GM12878 (cell line): ENCODE measurements at regions not wholly inside any gene's neighbourhood (a gene's known extent, or its start where the extent isn't known, plus 50 kb on each side); places are given as distances from the start of the nearest gene placed in this dataset.

Experiments
- ATAC-seq: fragments of 200-7000 bp; cut with Tn5 transposase; 3 replicates; pipeline ENCODE4 v1.9.1; 2020; ENCODE audit warnings: mild to moderate bottlenecking, moderate library complexity
- BruUV-seq: library from RNA; stranded (reverse); fragments of 400-500 nt; replicated peaks from 2 replicates; lab custom pipeline; 2021; lab: Mats Ljungman, UMichigan
- CTCF ChIA-PET: fragments of 300-600 bp; sonication (Branson Sonifier 250); formaldehyde crosslinking; extraction: SDS; loops from one replicate; lab custom pipeline; 2021; ENCODE audit warnings: inconsistent platforms; lab: Yijun Ruan, JAX
- POLR2A ChIA-PET: fragments of 350-600 bp; formaldehyde crosslinking; extraction: SDS; loops from one replicate; lab custom pipeline; 2021; ENCODE audit warnings: inconsistent platforms; lab: Charles Lee
- RAD21 ChIA-PET: fragments of 300-600 bp; sonication (Branson Sonifier 250); formaldehyde crosslinking; loops from one replicate; lab custom pipeline; 2023; ENCODE audit warnings: antibody characterized with exemption; ENCODE audit not compliant: unreplicated experiment; lab: Charles Lee
- SMC1A ChIA-PET: fragments of 300-600 bp; sonication (Branson Sonifier 250); formaldehyde crosslinking; loops from one replicate; lab custom pipeline; 2023; ENCODE audit not compliant: unreplicated experiment, uncharacterized antibody; lab: Charles Lee
- DNase-seq: peaks from one replicate; pipeline ENCODE4 v3.0.0-alpha.2; 2011; ENCODE audit warnings: low read depth, low spot score
- FAIRE-seq: peaks from 3 replicates; lab custom pipeline; 2011; peaks lifted over from hg19 to GRCh38; lab: Jason Lieb, UNC
- H2AFZ ChIP-seq: 2 replicates; pipeline ENCODE4 v1.6.0; 2011; ENCODE audit warnings: low read depth, low read length, control low read depth; ENCODE audit not compliant: control insufficient read depth
- H3K27ac ChIP-seq: 2 replicates; pipeline ENCODE4 v1.5.1; 2011; ENCODE audit warnings: control low read depth; ENCODE audit not compliant: control insufficient read depth, insufficient read depth
- H3K27me3 ChIP-seq, 2 experiments: replicated peaks in 1 of 2; 2 replicates each; pipeline versions ENCODE4 v1.6.0 to v1.6.1; 2011; ENCODE audit warnings: low read length in 1 of 2; ENCODE audit not compliant: control insufficient read depth in 2 of 2, insufficient read depth in 2 of 2
- H3K36me3 ChIP-seq, 2 experiments: 2 replicates each; pipeline ENCODE4 v1.5.1; 2011; ENCODE audit warnings: low read length in 1 of 2; ENCODE audit not compliant: control insufficient read depth in 2 of 2, insufficient read depth in 2 of 2
- H3K4me1 ChIP-seq: 2 replicates; pipeline ENCODE4 v1.6.1; 2011; ENCODE audit warnings: mild to moderate bottlenecking, low read length, moderate library complexity, mixed read lengths; ENCODE audit not compliant: control insufficient read depth, insufficient read depth
- H3K4me2 ChIP-seq: 2 replicates; pipeline ENCODE4 v1.6.0; 2011; ENCODE audit warnings: control low read depth; ENCODE audit not compliant: control insufficient read depth, insufficient read depth
- H3K4me3 ChIP-seq: fragments of 200-600 bp; sonication (generic); 2 replicates; pipeline ENCODE4 v1.5.1; 2016
- H3K79me2 ChIP-seq: 2 replicates; pipeline ENCODE4 v1.6.0; 2011; ENCODE audit warnings: low read length; ENCODE audit not compliant: control insufficient read depth, insufficient read depth
- H3K9ac ChIP-seq: 2 replicates; pipeline ENCODE4 v1.8.0; 2011; ENCODE audit warnings: low read length, control low read depth, mixed read lengths; ENCODE audit not compliant: control insufficient read depth, insufficient read depth
- H3K9me3 ChIP-seq: replicated peaks from 3 replicates; pipeline ENCODE4 v1.5.1; 2011; ENCODE audit warnings: mild to moderate bottlenecking, low read length; ENCODE audit not compliant: control insufficient read depth, insufficient read depth
- H4K20me1 ChIP-seq: 2 replicates; pipeline ENCODE4 v1.6.0; 2011; ENCODE audit not compliant: control insufficient read depth, insufficient read depth
- BCL11A ChIP-seq: IDR thresholded peaks from 2 replicates; pipeline ENCODE4 v1.6.1; 2011; ENCODE audit warnings: low read depth, low read length
- BHLHE40 ChIP-seq, 2 experiments: fragments of 450-650 bp in 1 of 2; IDR thresholded peaks; 2 replicates each; pipeline ENCODE4 v1.6.1; 2011 to 2017; ENCODE audit warnings: low read depth in 2 of 2, borderline replicate concordance in 1 of 2, improper control_type of control experiment in 1 of 2, low read length in 1 of 2, mild to moderate bottlenecking in 1 of 2
- CBX3 ChIP-seq: fragments of 200-600 bp; sonication (generic); IDR thresholded peaks from 2 replicates; pipeline ENCODE4 v1.6.1; 2016; ENCODE audit warnings: low read depth, borderline replicate concordance
- EZH2 ChIP-seq: IDR thresholded peaks from 2 replicates; pipeline ENCODE4 v1.6.1; 2012; ENCODE audit warnings: low read depth, mild to moderate bottlenecking, control low read depth, inconsistent platforms, low read length, borderline replicate concordance; ENCODE audit not compliant: control insufficient read depth
- HDGF ChIP-seq: fragments of 450-650 bp; IDR thresholded peaks from 2 replicates; pipeline ENCODE4 v1.6.1; 2016; ENCODE audit warnings: antibody characterized with exemption
- MEF2A ChIP-seq: IDR thresholded peaks from 2 replicates; pipeline ENCODE4 v1.6.1; 2011; ENCODE audit warnings: low read depth, mild to moderate bottlenecking, low read length, moderate library complexity; ENCODE audit not compliant: insufficient read depth
- POLR2A ChIP-seq: IDR thresholded peaks from 2 replicates; pipeline ENCODE4 v1.6.1; 2011; ENCODE audit warnings: low read depth, mild to moderate bottlenecking, low read length
- POU2F2 ChIP-seq: IDR thresholded peaks from 3 replicates; pipeline ENCODE4 v1.6.1; 2011; ENCODE audit warnings: low read depth, mild to moderate bottlenecking, low read length, borderline replicate concordance
- RFX5 ChIP-seq: IDR thresholded peaks from 2 replicates; pipeline ENCODE4 v1.6.1; 2011; ENCODE audit warnings: low read depth, low read length, improper control_type of control experiment
- SMARCA5 ChIP-seq: fragments of 450-650 bp; IDR thresholded peaks from 2 replicates; pipeline ENCODE4 v1.6.1; 2017; ENCODE audit warnings: mild to moderate bottlenecking
- SP1 ChIP-seq: IDR thresholded peaks from one replicate; pipeline ENCODE4 v1.6.1; 2011; ENCODE audit warnings: low read depth, low read length
- TCF3 ChIP-seq: IDR thresholded peaks from 2 replicates; pipeline ENCODE4 v1.6.1; 2012; ENCODE audit warnings: low read depth, mild to moderate bottlenecking, low read length, borderline replicate concordance; ENCODE audit not compliant: insufficient read depth
- ZNF24 ChIP-seq: fragments of 450-650 bp; IDR thresholded peaks from 2 replicates; pipeline ENCODE4 v1.6.1; 2017; ENCODE audit warnings: antibody characterized with exemption, mild to moderate bottlenecking
- WGBS: methylation state at CpG from one replicate; pipeline ENCODE4 v1.1.6; 2016; ENCODE audit warnings: low lambda C conversion rate; ENCODE audit not compliant: insufficient replicate concordance, insufficient coverage; ENCODE audit errors: missing lambda C conversion rate; 5-methylcytosine and 5-hydroxymethylcytosine counted together
- in situ Hi-C: fragments of 300-500 bp; cut with MboI; formaldehyde crosslinking; loops from 9 replicates; pipeline ENCODE4 v1.14.3; 2018; ENCODE audit warnings: mixed read lengths
- intact Hi-C: fragments of 100-400 bp; cut with micrococcal nuclease; formaldehyde crosslinking; loops from one replicate; pipeline ENCODE4 v1.14.2; 2022; ENCODE audit not compliant: unreplicated experiment
- TF ChIP-seq, protein P1 (sequence below): fragments of 450-650 bp; IDR thresholded peaks from 2 replicates; pipeline ENCODE4 v1.6.1; 2018; ENCODE audit warnings: borderline replicate concordance, mild to moderate bottlenecking; ENCODE audit not compliant: partially characterized antibody
- TF ChIP-seq, protein P2 (sequence below): IDR thresholded peaks from 2 replicates; pipeline ENCODE4 v1.6.1; 2012; ENCODE audit warnings: low read depth, low read length, improper control_type of control experiment

DNA sequence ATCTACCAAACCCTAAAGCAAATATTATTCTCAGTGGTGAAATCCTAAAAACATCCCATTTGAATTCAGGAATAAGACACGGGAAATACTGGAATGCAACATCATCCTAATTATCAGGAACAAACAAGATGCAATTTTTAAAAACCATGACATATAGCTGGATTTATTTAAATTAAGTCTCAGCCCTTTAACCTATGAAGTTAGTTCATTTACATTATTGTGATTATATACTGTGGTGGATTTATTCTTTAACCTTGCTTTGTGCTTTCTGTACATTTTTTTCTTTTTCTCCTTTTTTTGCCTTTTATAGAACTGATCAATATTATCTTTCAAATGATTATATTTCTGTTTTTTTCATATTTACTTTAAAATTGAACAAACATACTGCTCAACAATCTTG lies 59.8 kb upstream of the ARMC2 start:
- no peak overlapping the region for H3K9ac ChIP-seq
- ATAC-seq (no peak), FAIRE-seq (peak; percentile 23), DNase-seq (no peak)
- H3K4me1 ChIP-seq, result no peaks in the 10 kb centered on the region
- SMC1A ChIA-PET, result no interaction called here
- RAD21 ChIA-PET, result no interaction called here
- H4K20me1 ChIP-seq, result no peaks in the 10 kb centered on the region
- H3K27me3 ChIP-seq, result peaks cover 3 to 11% of the 10 kb centered on the region in 2 experiments; a peak in 3 of 4 replicates
- H3K4me3 ChIP-seq, result no peak overlapping the region
- no peak overlapping the region for H3K27ac ChIP-seq
- peaks cover 4% of the 10 kb centered on the region; the same call in 1 of the 3 replicates for H3K9me3 ChIP-seq
- POLR2A ChIA-PET, result no interaction called here
- no peak overlapping the region for H2AFZ ChIP-seq
- 64% methylated on average over 1 of the region's 1 CpG for WGBS
- intact Hi-C loops, result no loop called here
- no peaks in the 10 kb centered on the region for H3K79me2 ChIP-seq
- BruUV-seq, result no TSS peak
- CTCF ChIA-PET, result interaction anchor here (1.6 kb wide), 1 partner anchor 105 kb away, joined by 4 read pairs; no protein-coding TSS in a partner anchor
- no peak overlapping the region for H3K4me2 ChIP-seq
- TF ChIP-seq RFX5, result no peak
- TF ChIP-seq ZNF24, result no peak
- TF ChIP-seq POLR2A, result no peak
- TF ChIP-seq POU2F2, result no peak
- TF ChIP-seq CBX3, result no peak
- TF ChIP-seq SP1, result no peak
- TF ChIP-seq TCF3, result no peak
- TF ChIP-seq SMARCA5, result no peak
- no peak for TF ChIP-seq EZH2
- TF ChIP-seq MEF2A, result no peak
- TF ChIP-seq, protein P1, sequence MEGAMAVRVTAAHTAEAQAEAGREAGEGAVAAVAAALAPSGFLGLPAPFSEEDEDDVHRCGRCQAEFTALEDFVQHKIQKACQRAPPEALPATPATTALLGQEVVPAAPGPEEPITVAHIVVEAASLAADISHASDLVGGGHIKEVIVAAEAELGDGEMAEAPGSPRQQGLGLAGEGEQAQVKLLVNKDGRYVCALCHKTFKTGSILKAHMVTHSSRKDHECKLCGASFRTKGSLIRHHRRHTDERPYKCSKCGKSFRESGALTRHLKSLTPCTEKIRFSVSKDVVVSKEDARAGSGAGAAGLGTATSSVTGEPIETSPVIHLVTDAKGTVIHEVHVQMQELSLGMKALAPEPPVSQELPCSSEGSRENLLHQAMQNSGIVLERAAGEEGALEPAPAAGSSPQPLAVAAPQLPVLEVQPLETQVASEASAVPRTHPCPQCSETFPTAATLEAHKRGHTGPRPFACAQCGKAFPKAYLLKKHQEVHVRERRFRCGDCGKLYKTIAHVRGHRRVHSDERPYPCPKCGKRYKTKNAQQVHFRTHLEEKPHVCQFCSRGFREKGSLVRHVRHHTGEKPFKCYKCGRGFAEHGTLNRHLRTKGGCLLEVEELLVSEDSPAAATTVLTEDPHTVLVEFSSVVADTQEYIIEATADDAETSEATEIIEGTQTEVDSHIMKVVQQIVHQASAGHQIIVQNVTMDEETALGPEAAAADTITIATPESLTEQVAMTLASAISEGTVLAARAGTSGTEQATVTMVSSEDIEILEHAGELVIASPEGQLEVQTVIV, result no peak
- TF ChIP-seq BCL11A, result no peak
- no peak for TF ChIP-seq BHLHE40 (IDR thresholded peaks at IDR 0.05; ENCODE audit: borderline replicate concordance in 1 of 2, low read depth in 2 of 2, low read length in 1 of 2)
- TF ChIP-seq HDGF, result no peak
- TF ChIP-seq, protein P2, sequence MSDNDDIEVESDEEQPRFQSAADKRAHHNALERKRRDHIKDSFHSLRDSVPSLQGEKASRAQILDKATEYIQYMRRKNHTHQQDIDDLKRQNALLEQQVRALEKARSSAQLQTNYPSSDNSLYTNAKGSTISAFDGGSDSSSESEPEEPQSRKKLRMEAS, result no peak
- H3K36me3 ChIP-seq, result no peaks in the 10 kb centered on the region
- in situ Hi-C loops, result no loop called here
